ENCODE measurements at regions not wholly inside any gene's neighbourhood (a gene's known extent, or its start where the extent isn't known, plus 50 kb on each side); places are given as distances from the start of the nearest gene placed in this dataset.
"Not testable (repeated sequence)": the region's sequence is repeated elsewhere in the genome, so short reads cannot be mapped to it uniquely, and the experiment has no call there.

GRCh38 chr14:30362369-30363218, 196.4 kb upstream of the G2E3 start:
- Histone ChIP-seq H3K27ac (no peak overlapping the region), H3K36me3 (no peaks in the 10 kb centered on the region), H3K9me3 (no peaks in the 10 kb centered on the region), H3K27me3 (no peaks in the 10 kb centered on the region), H3K4me1 (ENCODE audit: insufficient read depth) (no peaks in the 10 kb centered on the region), H3K4me3 (no peak overlapping the region)
- TF ChIP-seq POLR2A (IDR thresholded peaks at IDR 0.05) (no peak), CTCF (IDR thresholded peaks at IDR 0.05) (no peak), EP300 (IDR thresholded peaks at IDR 0.05) (no peak)
- no peak for DNase-seq
- intact Hi-C loops (cut with DNase I): no loop called here
- 63 to 75% (median 65%) methylated on average over 10 of the region's 10 CpGs for WGBS, 3 donors

GRCh38 chr14:30363219-30363880, 195.6 kb upstream of the G2E3 start:
- H3K36me3 ChIP-seq; H3K4me1 ChIP-seq (ENCODE audit: insufficient read depth); H3K27me3 ChIP-seq; intact Hi-C loops (cut with DNase I); DNase-seq; H3K4me3 ChIP-seq; H3K27ac ChIP-seq; H3K9me3 ChIP-seq: not testable (repeated sequence)
- WGBS, 3 donors: 91% methylated on average over 18 to 23 of the region's 27 CpGs

GRCh38 chr14:30369502-30370180, 189.3 kb upstream of the G2E3 start:
- Histone ChIP-seq H3K27me3 (no peaks in the 10 kb centered on the region), H3K36me3 (no peaks in the 10 kb centered on the region), H3K9me3 (no peaks in the 10 kb centered on the region), H3K27ac (no peak overlapping the region), H3K4me1 (ENCODE audit: insufficient read depth) (no peaks in the 10 kb centered on the region), H3K4me3 (no peak overlapping the region)
- 83 to 89% (median 87%) methylated on average over 6 of the region's 6 CpGs for WGBS, 3 donors
- TF ChIP-seq CTCF (IDR thresholded peaks at IDR 0.05): no peak
- no peak for TF ChIP-seq POLR2A (IDR thresholded peaks at IDR 0.05)
- TF ChIP-seq EP300 (IDR thresholded peaks at IDR 0.05): no peak
- no peak for DNase-seq
- intact Hi-C loops (cut with DNase I): no loop called here

- DNase-seq: no peak
- Histone ChIP-seq H3K4me1 (ENCODE audit: insufficient read depth) (no peaks in the 10 kb centered on the region), H3K36me3 (no peaks in the 10 kb centered on the region), H3K4me3 (no peak overlapping the region), H3K27me3 (no peaks in the 10 kb centered on the region), H3K9me3 (no peaks in the 10 kb centered on the region), H3K27ac (no peak overlapping the region)
- TF ChIP-seq EP300 (IDR thresholded peaks at IDR 0.05): no peak
- TF ChIP-seq CTCF (IDR thresholded peaks at IDR 0.05): no peak
- TF ChIP-seq POLR2A (IDR thresholded peaks at IDR 0.05): no peak
- WGBS, 3 donors: 59 to 84% (median 80%) methylated on average over 2 of the region's 2 CpGs
- intact Hi-C loops (cut with DNase I): no loop called here
Measured at GRCh38 chr14:30373053-30373452, 185.9 kb upstream of the G2E3 start.

Data from ovary (tissue), 7 donors.